GM23338 (cell line): ENCODE measurements at regions not wholly inside any gene's neighbourhood (a gene's known extent, or its start where the extent isn't known, plus 50 kb on each side); places are given as distances from the start of the nearest gene placed in this dataset.
A peak's percentile ranks its signal among the peaks of the same experiment; 100 is the strongest.

ENCODE experiments used
- ATAC-seq: fragments of 200-7000 bp; cut with Tn5 transposase; 3 replicates; pipeline ENCODE4 v1.9.1; 2020
- DNase-seq: peaks from one replicate; pipeline ENCODE4 v3.0.0-alpha.2; 2015; ENCODE audit warnings: low spot score
- H2AFZ ChIP-seq: fragments of 200-600 bp; sonication (generic); 2 replicates; pipeline ENCODE4 v1.8.0; 2016; ENCODE audit warnings: antibody characterized with exemption, mild to moderate bottlenecking, moderate library complexity
- H3F3A ChIP-seq: fragments of 200-600 bp; sonication (generic); replicated peaks from 2 replicates; pipeline ENCODE4 v1.8.0; 2017; ENCODE audit warnings: antibody characterized with exemption, mixed run types, low read depth
- H3K27ac ChIP-seq: fragments of 200-600 bp; sonication (generic); 2 replicates; pipeline ENCODE4 v1.6.1; 2016; ENCODE audit warnings: low read depth
- H3K27me3 ChIP-seq: fragments of 200-600 bp; sonication (generic); 2 replicates; pipeline ENCODE4 v1.8.0; 2016; ENCODE audit warnings: mild to moderate bottlenecking, mixed run types, moderate library complexity; ENCODE audit not compliant: insufficient read depth
- H3K36me3 ChIP-seq: fragments of 200-600 bp; sonication (generic); 2 replicates; pipeline ENCODE4 v1.8.0; 2016; ENCODE audit warnings: mild to moderate bottlenecking; ENCODE audit not compliant: insufficient read depth
- H3K4me1 ChIP-seq: fragments of 200-600 bp; sonication (generic); 2 replicates; pipeline ENCODE4 v1.8.0; 2016; ENCODE audit warnings: mild to moderate bottlenecking, moderate library complexity; ENCODE audit not compliant: insufficient read depth
- H3K4me2 ChIP-seq: fragments of 200-600 bp; sonication (generic); 2 replicates; pipeline ENCODE4 v1.7.1; 2017; ENCODE audit warnings: mixed run types
- H3K4me3 ChIP-seq: fragments of 200-600 bp; sonication (generic); 2 replicates; pipeline ENCODE4 v1.6.1; 2016; ENCODE audit warnings: mixed run types
- H3K79me2 ChIP-seq: fragments of 200-600 bp; sonication (generic); replicated peaks from 2 replicates; pipeline ENCODE4 v1.8.0; 2017; ENCODE audit warnings: mild to moderate bottlenecking; ENCODE audit not compliant: insufficient read depth
- H3K9me2 ChIP-seq: fragments of 200-600 bp; sonication (generic); 2 replicates; pipeline ENCODE4 v1.8.0; 2017; ENCODE audit not compliant: insufficient read depth
- H4K20me1 ChIP-seq: fragments of 200-600 bp; sonication (generic); replicated peaks from 2 replicates; pipeline ENCODE4 v1.8.0; 2017; ENCODE audit warnings: mild to moderate bottlenecking; ENCODE audit not compliant: insufficient read depth
- H3K27ac Mint-ChIP-seq: 2 replicates; pipeline ENCODE4 v1.8.0; 2020; ENCODE audit warnings: inconsistent platforms, mild to moderate bottlenecking, moderate library complexity, mixed read lengths
- H3K27me3 Mint-ChIP-seq: 3 replicates; pipeline ENCODE4 v1.8.0; 2022; ENCODE audit warnings: low read depth, mild to moderate bottlenecking, moderate library complexity, mixed read lengths, inconsistent platforms; ENCODE audit not compliant: insufficient read depth, poor library complexity
- H3K36me3 Mint-ChIP-seq: 3 replicates; pipeline ENCODE4 v1.8.0; 2021; ENCODE audit warnings: low read depth, mild to moderate bottlenecking, inconsistent platforms, moderate library complexity, mixed read lengths
- H3K4me1 Mint-ChIP-seq: 3 replicates; pipeline ENCODE4 v1.8.0; 2020; ENCODE audit warnings: mild to moderate bottlenecking, inconsistent platforms, mixed read lengths
- H3K4me3 Mint-ChIP-seq: 3 replicates; pipeline ENCODE4 v1.8.0; 2021; ENCODE audit warnings: moderate library complexity, mild to moderate bottlenecking, inconsistent platforms, mixed read lengths
- H3K9me3 Mint-ChIP-seq: 3 replicates; pipeline ENCODE4 v1.8.0; 2020; ENCODE audit warnings: moderate library complexity, mild to moderate bottlenecking, inconsistent platforms, mixed read lengths
- CREB1 ChIP-seq: fragments of 250-450 bp; sonication (Bioruptor Pico); IDR thresholded peaks from 2 replicates; pipeline ENCODE4 v1.5.0; 2020; ENCODE audit warnings: low read depth, mild to moderate bottlenecking, moderate library complexity
- CTCF ChIP-seq, 2 experiments: fragments of 200-600 bp in 1 of 2; sonication (generic) in 1 of 2; conservative IDR thresholded peaks; 2 replicates each; pipeline versions ENCODE4 v1.5.1 to v1.6.1; 2016 to 2017; ENCODE audit warnings: antibody characterized with exemption in 2 of 2, low read depth in 2 of 2, mild to moderate bottlenecking in 2 of 2, moderate library complexity in 1 of 2
- ETS1 ChIP-seq: IDR thresholded peaks from 2 replicates; pipeline ENCODE4 v1.6.1; 2016; ENCODE audit warnings: antibody characterized with exemption
- EZH2 ChIP-seq: fragments of 200-600 bp; sonication (generic); IDR thresholded peaks from one replicate; pipeline ENCODE4 v1.8.0; 2017; ENCODE audit warnings: antibody characterized with exemption, mild to moderate bottlenecking, low read depth; ENCODE audit not compliant: unreplicated experiment
- EZH2phosphoT487 ChIP-seq: fragments of 200-600 bp; sonication (generic); IDR thresholded peaks from one replicate; pipeline ENCODE4 v1.8.1; 2018; ENCODE audit warnings: antibody characterized with exemption; ENCODE audit not compliant: unreplicated experiment
- JUNB ChIP-seq: IDR thresholded peaks from one replicate; pipeline ENCODE4 v1.6.1; 2016; ENCODE audit warnings: antibody characterized with exemption; ENCODE audit not compliant: unreplicated experiment
- NANOG ChIP-seq: IDR thresholded peaks from 2 replicates; pipeline ENCODE4 v1.6.1; 2016; ENCODE audit warnings: antibody characterized with exemption, borderline replicate concordance
- POLR2AphosphoS5 ChIP-seq: IDR thresholded peaks from 2 replicates; pipeline ENCODE4 v1.6.1; 2016; ENCODE audit warnings: antibody characterized with exemption, low read depth
- REST ChIP-seq: IDR thresholded peaks from one replicate; pipeline ENCODE4 v1.6.1; 2018; ENCODE audit warnings: antibody characterized with exemption; ENCODE audit not compliant: unreplicated experiment
- STAT1 ChIP-seq: IDR thresholded peaks from one replicate; pipeline ENCODE4 v1.6.1; 2016; ENCODE audit warnings: antibody characterized with exemption; ENCODE audit not compliant: unreplicated experiment
- ZNF114 ChIP-seq: fragments of 250-450 bp; sonication (Bioruptor Pico); IDR thresholded peaks from 2 replicates; pipeline ENCODE4 v1.5.0; 2020; ENCODE audit warnings: mild to moderate bottlenecking, moderate library complexity
- ZNF331 ChIP-seq: fragments of 250-450 bp; sonication (Bioruptor Pico); IDR thresholded peaks from 2 replicates; pipeline ENCODE4 v1.5.0; 2020; ENCODE audit warnings: low read depth, mild to moderate bottlenecking, moderate library complexity
- ZNF462 ChIP-seq: fragments of 250-450 bp; sonication (Bioruptor Pico); IDR thresholded peaks from 2 replicates; pipeline ENCODE4 v1.5.0; 2020; ENCODE audit warnings: mild to moderate bottlenecking, moderate library complexity

GRCh38 chr6:21538186-21538798 lies 55.3 kb upstream of the SOX4 start:
- H3K4me3 ChIP-seq = no peak overlapping the region
- no peaks in the 10 kb centered on the region for H4K20me1 ChIP-seq
- H2AFZ ChIP-seq = peak overlapping the region; percentile 29; the same call in 1 of the 2 replicates
- Mint-ChIP-seq H3K4me3 (no peak overlapping the region), H3K27ac (no peak overlapping the region), H3K4me1 (peaks cover 10% of the 10 kb centered on the region), H3K9me3 (no peaks in the 10 kb centered on the region; the same call in 2 of the 3 replicates), H3K36me3 (no peaks in the 10 kb centered on the region), H3K27me3 (no peaks in the 10 kb centered on the region)
- TF ChIP-seq ZNF462 (no peak), EZH2phosphoT487 (no peak), JUNB (no peak), NANOG (no peak), ZNF331 (CRISPR knock-in tag) (no peak), ETS1 (no peak), STAT1 (no peak), REST (no peak), ZNF114 (CRISPR knock-in tag) (no peak), POLR2AphosphoS5 (no peak), CREB1 (CRISPR knock-in tag) (no peak), EZH2 (no peak), CTCF (conservative IDR thresholded peaks at IDR 0.05; ENCODE audit: low read depth in 2 of 2) (no peak)
- H3K27me3 ChIP-seq = no peaks in the 10 kb centered on the region
- no peaks in the 10 kb centered on the region for H3K4me1 ChIP-seq
- H3K4me2 ChIP-seq = no peak overlapping the region
- H3K36me3 ChIP-seq = no peaks in the 10 kb centered on the region
- no peak overlapping the region for H3K27ac ChIP-seq
- no peaks in the 10 kb centered on the region for H3K9me2 ChIP-seq
- H3K79me2 ChIP-seq = no peaks in the 10 kb centered on the region
- H3F3A ChIP-seq = no peaks in the 10 kb centered on the region
- no peak for DNase-seq
- ATAC-seq = no peak
